ENCODE measurements at regions not wholly inside any gene's neighbourhood (a gene's known extent, or its start where the extent isn't known, plus 50 kb on each side); places are given as distances from the start of the nearest gene placed in this dataset.

- TF ChIP-seq SPI1 (IDR thresholded peaks at IDR 0.05; ENCODE audit: borderline replicate concordance, low read depth), result no peak
- TF ChIP-seq POLR2AphosphoS5 (IDR thresholded peaks at IDR 0.05; ENCODE audit: low read depth), result no peak
- TF ChIP-seq, protein P1, sequence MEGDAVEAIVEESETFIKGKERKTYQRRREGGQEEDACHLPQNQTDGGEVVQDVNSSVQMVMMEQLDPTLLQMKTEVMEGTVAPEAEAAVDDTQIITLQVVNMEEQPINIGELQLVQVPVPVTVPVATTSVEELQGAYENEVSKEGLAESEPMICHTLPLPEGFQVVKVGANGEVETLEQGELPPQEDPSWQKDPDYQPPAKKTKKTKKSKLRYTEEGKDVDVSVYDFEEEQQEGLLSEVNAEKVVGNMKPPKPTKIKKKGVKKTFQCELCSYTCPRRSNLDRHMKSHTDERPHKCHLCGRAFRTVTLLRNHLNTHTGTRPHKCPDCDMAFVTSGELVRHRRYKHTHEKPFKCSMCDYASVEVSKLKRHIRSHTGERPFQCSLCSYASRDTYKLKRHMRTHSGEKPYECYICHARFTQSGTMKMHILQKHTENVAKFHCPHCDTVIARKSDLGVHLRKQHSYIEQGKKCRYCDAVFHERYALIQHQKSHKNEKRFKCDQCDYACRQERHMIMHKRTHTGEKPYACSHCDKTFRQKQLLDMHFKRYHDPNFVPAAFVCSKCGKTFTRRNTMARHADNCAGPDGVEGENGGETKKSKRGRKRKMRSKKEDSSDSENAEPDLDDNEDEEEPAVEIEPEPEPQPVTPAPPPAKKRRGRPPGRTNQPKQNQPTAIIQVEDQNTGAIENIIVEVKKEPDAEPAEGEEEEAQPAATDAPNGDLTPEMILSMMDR (IDR thresholded peaks at IDR 0.05; ENCODE audit: insufficient read depth, low read length), result no peak
- no peak for TF ChIP-seq REST (IDR thresholded peaks at IDR 0.05; ENCODE audit: insufficient replicate concordance, low read depth)
Observed at GRCh38 chr15:95458721-95459120, 871.8 kb upstream of the NR2F2 start.
